ENCODE measurements at regions not wholly inside any gene's neighbourhood (a gene's known extent, or its start where the extent isn't known, plus 50 kb on each side); places are given as distances from the start of the nearest gene placed in this dataset.
A peak's percentile ranks its signal among the peaks of the same experiment; 100 is the strongest.
"Not testable (repeated sequence)": the region's sequence is repeated elsewhere in the genome, so short reads cannot be mapped to it uniquely, and the experiment has no call there.

GRCh38 chr4:153099391-153100140 is 104.7 kb upstream of the TRIM2 start:
- Mint-ChIP-seq H3K9me3 (ENCODE audit: unreplicated experiment) (peaks cover 8% of the 10 kb centered on the region), H3K4me3 (ENCODE audit: unreplicated experiment) (no peak overlapping the region), H3K36me3 (ENCODE audit: unreplicated experiment) (no peaks in the 10 kb centered on the region), H3K27ac (ENCODE audit: unreplicated experiment) (no peak overlapping the region), H3K4me1 (ENCODE audit: unreplicated experiment) (no peaks in the 10 kb centered on the region), H3K27me3 (ENCODE audit: unreplicated experiment) (peaks cover 42% of the 10 kb centered on the region)
- peak; percentile 40 for DNase-seq (ENCODE audit: extremely low spot score, unreplicated experiment)
- no peak for TF ChIP-seq CTCF (IDR thresholded peaks at IDR 0.05)

- peaks cover 26% of the 10 kb centered on the region for H3K9me3 Mint-ChIP-seq (ENCODE audit: unreplicated experiment)
- H3K4me3 Mint-ChIP-seq (ENCODE audit: unreplicated experiment); H3K4me1 Mint-ChIP-seq (ENCODE audit: unreplicated experiment); H3K27ac Mint-ChIP-seq (ENCODE audit: unreplicated experiment): not testable (repeated sequence)
- H3K27me3 Mint-ChIP-seq (ENCODE audit: unreplicated experiment): peaks cover 55% of the 10 kb centered on the region
- peaks cover 11% of the 10 kb centered on the region for H3K36me3 Mint-ChIP-seq (ENCODE audit: unreplicated experiment)
- DNase-seq (ENCODE audit: extremely low spot score, unreplicated experiment): peak; percentile 64
Measured at GRCh38 chr4:153106736-153107135, 97.5 kb upstream of the TRIM2 start.

GRCh38 chr4:153107246-153107645 is 97.0 kb upstream of the TRIM2 start:
- Mint-ChIP-seq H3K9me3 (ENCODE audit: unreplicated experiment) (peaks cover 26% of the 10 kb centered on the region), H3K4me1 (ENCODE audit: unreplicated experiment) (peaks cover 3% of the 10 kb centered on the region), H3K36me3 (ENCODE audit: unreplicated experiment) (peaks cover 11% of the 10 kb centered on the region), H3K27me3 (ENCODE audit: unreplicated experiment) (peaks cover 51% of the 10 kb centered on the region), H3K4me3 (ENCODE audit: unreplicated experiment) (no peak overlapping the region), H3K27ac (ENCODE audit: unreplicated experiment) (no peak overlapping the region)
- TF ChIP-seq CTCF (IDR thresholded peaks at IDR 0.05): no peak
- peak; percentile 54 for DNase-seq (ENCODE audit: extremely low spot score, unreplicated experiment)

GRCh38 chr4:153109296-153109849 is 94.9 kb upstream of the TRIM2 start:
- TF ChIP-seq CTCF (IDR thresholded peaks at IDR 0.05): no peak
- no peak for DNase-seq (ENCODE audit: extremely low spot score, unreplicated experiment)
- peaks cover 11% of the 10 kb centered on the region for H3K36me3 Mint-ChIP-seq (ENCODE audit: unreplicated experiment)
- no peak overlapping the region for H3K4me3 Mint-ChIP-seq (ENCODE audit: unreplicated experiment)
- H3K4me1 Mint-ChIP-seq (ENCODE audit: unreplicated experiment): peaks cover 3% of the 10 kb centered on the region
- no peak overlapping the region for H3K27ac Mint-ChIP-seq (ENCODE audit: unreplicated experiment)
- peaks cover 20% of the 10 kb centered on the region for H3K9me3 Mint-ChIP-seq (ENCODE audit: unreplicated experiment)
- H3K27me3 Mint-ChIP-seq (ENCODE audit: unreplicated experiment): peaks cover 31% of the 10 kb centered on the region

- Mint-ChIP-seq H3K27me3 (ENCODE audit: unreplicated experiment) (peaks cover 17% of the 10 kb centered on the region), H3K4me3 (ENCODE audit: unreplicated experiment) (no peak overlapping the region), H3K4me1 (ENCODE audit: unreplicated experiment) (peaks cover 3% of the 10 kb centered on the region), H3K9me3 (ENCODE audit: unreplicated experiment) (peaks cover 6% of the 10 kb centered on the region), H3K36me3 (ENCODE audit: unreplicated experiment) (peaks cover 6% of the 10 kb centered on the region), H3K27ac (ENCODE audit: unreplicated experiment) (no peak overlapping the region)
- DNase-seq (ENCODE audit: extremely low spot score, unreplicated experiment): peak; percentile 46
- no peak for TF ChIP-seq CTCF (IDR thresholded peaks at IDR 0.05)
Measured at GRCh38 chr4:153110739-153111138, 93.5 kb upstream of the TRIM2 start.

All from osteocyte (in vitro differentiated cells).